HG03520 (cell line): ENCODE measurements at regions not wholly inside any gene's neighbourhood (a gene's known extent, or its start where the extent isn't known, plus 50 kb on each side); places are given as distances from the start of the nearest gene placed in this dataset.

Experiments used
- ATAC-seq: cut with Tn5 transposase; IDR thresholded peaks from one replicate; pipeline ENCODE4 v1.9.1; 2021; ENCODE audit warnings: mild to moderate bottlenecking, moderate library complexity; ENCODE audit not compliant: unreplicated experiment

- no peak for ATAC-seq
Observed at GRCh38 chr14:62130441-62130840, 368.2 kb downstream of the SNAPC1 start.

DNA sequence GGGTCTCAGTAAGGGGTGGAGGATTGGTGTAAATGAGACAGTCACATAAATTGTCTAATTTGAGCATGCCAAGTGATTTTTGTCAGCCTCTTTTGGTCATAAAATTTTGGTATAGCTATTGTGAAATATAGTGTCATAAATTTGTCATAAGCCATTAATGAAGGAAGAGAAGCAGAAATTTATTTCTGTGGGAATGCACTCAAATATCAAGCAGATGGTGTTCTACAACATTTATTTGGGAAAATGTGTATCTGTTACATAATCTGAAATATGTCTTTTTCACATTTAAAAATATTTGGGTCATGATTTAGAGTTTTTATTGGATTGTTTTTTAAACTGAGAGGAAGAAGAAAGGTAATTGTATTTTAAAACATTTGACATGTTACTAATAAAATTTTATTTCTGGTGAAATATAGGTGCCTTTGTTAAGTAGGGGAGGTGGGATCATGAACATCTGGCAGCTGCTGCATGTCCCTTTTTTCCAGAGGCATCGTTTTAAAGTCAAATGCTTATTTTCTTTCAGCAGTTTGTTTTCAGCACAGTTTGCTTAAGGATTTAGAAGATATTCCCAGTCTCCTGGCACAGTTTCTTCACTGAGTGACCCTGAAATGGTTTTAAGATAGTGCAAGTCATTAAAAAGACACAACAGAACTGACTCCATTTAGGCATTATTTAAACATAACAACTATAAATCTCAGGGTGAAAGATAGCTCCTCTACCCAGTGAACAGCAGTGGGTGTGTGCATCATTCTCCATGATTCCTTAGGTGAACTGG, 371.7 kb downstream of the SNAPC1 start:
- no peak for ATAC-seq

GRCh38 chr14:62138593-62138992, 376.4 kb downstream of the SNAPC1 start:
- ATAC-seq: no peak

GRCh38 chr14:62141139-62141538, 378.9 kb downstream of the SNAPC1 start:
- ATAC-seq: no peak

DNA sequence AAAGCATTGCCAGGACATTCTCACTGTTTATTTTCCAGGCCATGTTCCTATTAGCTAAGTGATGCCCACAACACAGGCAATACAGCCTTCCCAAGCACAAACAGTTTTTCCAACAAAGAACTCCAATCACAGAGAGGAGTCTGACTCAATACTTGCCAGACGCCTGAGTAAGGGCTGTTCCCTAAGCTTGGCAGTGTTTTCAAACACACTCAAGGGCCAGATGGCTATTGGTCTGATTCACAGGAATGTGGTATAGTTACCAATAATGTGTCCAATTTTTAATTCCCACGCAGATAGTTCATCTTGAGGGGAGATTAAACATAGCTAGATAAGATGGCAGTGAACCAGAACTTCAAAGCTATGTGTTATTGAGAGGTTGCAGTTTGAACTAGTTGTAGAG, 381.0 kb downstream of the SNAPC1 start:
- ATAC-seq: no peak

DNA sequence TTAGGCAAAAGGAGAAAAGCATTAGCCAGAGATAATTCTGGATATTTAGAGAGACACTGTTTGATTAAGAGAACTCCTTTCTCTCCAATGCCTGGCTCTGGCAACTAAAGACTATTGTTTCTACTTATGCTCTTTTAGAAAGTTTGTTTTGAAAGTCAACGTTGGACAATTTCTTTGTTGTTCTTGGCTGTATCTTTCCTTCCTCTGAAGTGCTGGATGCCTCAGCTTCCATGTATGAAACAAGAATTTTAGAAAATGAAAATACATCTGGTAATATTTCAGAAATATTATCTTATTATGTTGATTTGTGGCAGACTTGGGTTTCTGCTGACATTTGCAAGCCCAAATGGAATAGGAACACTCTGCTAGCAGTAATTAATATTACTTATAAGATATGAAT, 382.6 kb downstream of the SNAPC1 start:
- no peak for ATAC-seq

- no peak for ATAC-seq
Observed at GRCh38 chr14:62146030-62146429, 383.8 kb downstream of the SNAPC1 start.

GRCh38 chr14:62156052-62156451, 393.8 kb downstream of the SNAPC1 start:
- ATAC-seq: no peak

DNA sequence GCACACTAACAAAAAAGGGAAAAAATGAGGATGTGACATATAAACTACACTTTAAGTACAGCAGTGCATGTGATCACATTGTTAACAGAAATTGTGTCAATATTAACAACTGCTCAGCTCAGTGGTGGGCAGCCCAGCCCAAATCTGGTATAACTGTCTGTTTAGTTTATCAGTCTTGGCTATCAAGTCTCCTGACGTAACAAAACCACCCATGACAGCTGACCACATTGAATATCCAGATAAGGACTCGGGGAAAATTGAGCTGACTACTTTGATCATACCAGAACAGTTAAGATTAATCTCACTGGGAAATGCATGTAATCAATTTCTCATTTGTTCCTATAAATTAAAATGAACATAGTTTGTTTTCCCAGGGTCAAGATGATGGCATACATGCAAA, 396.6 kb downstream of the SNAPC1 start:
- no peak for ATAC-seq

DNA sequence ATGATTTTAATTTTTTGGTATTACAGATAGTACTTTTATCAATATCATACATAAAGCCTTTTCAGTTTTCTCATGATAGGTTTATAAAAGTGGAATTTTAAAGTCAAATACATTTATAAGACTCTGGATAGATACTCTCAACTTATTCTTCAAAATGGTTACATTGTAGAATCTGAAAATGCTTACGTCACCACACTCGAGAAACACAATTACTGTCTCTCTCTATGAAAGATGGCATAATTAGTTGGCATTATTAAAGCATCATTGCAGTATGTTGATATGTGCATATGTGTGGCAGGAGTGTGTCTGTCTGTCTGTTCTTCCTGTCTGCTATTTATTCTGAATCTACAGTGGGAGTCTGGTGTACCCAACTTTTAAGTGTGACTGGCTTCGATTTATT, 397.1 kb downstream of the SNAPC1 start:
- ATAC-seq: no peak

DNA sequence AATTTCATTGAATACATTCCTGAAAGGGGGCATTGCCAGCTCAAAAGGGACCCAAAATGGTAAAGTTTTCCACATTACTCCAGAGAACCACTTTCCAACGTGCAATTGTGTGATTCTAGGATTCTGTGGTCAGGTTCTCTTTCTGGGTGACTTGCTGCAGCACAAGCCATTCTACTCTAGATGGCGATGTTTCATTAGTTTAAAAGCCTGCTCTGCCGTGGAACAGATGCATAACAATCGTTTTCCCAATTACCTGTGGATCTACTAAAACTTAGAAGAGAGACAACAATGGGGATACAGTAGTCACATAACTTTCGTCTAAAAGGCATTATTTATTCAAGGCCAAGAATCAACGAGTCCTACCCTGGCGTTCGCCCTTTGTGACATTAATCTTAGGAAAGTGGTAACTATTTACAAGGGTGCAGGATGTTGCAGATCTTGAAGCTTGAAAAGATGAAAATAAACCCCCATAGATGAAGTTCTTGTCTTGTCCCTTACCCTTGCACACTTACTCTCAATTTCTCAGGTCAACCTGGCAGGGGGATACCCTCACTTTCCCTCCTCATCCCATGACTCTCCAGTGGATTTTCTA, 400.9 kb downstream of the SNAPC1 start:
- ATAC-seq: peak; percentile 67

DNA sequence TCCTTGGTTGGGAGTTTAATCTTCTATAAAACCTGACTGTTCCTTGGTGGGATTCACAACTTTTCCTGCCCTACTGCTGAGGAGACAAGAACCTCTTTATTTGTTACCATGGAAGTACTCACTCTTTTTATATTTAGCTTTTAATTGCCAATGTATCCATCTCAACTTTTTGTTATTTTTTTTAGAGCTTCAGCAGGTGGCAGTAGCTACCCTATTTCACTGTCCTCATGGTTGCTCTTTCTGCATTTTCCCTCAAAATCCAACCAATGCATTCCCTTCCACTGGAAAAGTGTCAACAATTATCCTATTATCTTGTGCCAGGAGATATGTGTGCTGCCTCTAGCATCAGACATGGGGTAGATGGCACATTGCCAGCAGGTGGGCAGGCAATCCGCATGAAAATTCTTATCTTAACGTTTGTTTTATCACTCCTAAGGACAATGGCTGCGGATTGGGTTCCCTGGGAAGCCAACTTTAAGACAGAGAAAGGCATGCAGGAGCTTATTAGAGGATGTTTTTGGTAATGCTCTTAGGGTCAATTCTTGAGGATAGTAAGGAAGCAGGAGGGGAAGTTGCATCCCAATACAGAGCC, 406.4 kb downstream of the SNAPC1 start:
- no peak for ATAC-seq

GRCh38 chr14:62179367-62180018, 417.3 kb downstream of the SNAPC1 start:
- ATAC-seq: peak; percentile 60

DNA sequence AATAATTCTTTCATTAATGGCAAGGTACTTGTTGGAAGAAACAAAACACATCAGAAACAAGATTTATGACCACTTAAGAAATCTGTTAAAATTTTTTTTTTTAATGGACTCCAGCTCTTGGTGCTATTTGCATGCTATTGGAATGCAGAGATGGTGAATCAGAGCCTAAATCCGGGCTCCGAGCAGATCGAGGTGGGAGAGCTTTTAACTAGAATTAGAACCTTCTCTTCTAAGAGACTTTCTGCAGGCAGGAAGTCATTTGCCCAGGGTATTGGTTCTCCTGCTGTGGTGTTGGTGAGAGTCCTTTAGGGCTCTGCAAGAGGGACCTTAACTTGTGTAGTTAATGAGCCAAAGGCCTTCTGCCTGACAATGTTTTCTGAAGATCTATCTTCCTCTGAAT, 419.4 kb downstream of the SNAPC1 start:
- ATAC-seq: no peak

- no peak for ATAC-seq
Observed at GRCh38 chr14:62185078-62185477, 422.9 kb downstream of the SNAPC1 start.

- ATAC-seq: no peak
Observed at GRCh38 chr14:62187265-62187664, 425.0 kb downstream of the SNAPC1 start.

GRCh38 chr14:62189698-62190097, 427.5 kb downstream of the SNAPC1 start:
- no peak for ATAC-seq

DNA sequence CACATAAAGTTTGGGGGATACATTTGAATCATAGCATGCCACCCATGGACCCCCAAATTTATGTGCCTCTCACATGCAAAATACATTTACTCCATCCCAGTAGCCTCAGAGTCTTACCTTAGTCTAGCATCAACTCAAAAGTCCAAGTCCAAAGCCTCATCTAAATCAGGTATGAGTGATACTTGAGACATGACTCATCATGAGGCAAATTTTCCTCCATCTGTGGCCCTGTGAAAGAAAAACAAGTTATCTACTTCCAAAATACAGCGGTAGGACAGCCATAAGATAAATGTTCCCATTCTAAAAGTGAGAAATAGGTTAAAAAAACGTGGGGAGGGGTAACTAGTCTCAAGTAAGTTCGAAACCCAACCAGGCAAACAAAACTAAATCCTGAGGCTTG, 444.2 kb downstream of the SNAPC1 start:
- no peak for ATAC-seq

- ATAC-seq: no peak
Observed at GRCh38 chr14:62209287-62209899, 447.2 kb downstream of the SNAPC1 start.

- no peak for ATAC-seq
Observed at GRCh38 chr14:62213516-62213915, 451.3 kb downstream of the SNAPC1 start.

DNA sequence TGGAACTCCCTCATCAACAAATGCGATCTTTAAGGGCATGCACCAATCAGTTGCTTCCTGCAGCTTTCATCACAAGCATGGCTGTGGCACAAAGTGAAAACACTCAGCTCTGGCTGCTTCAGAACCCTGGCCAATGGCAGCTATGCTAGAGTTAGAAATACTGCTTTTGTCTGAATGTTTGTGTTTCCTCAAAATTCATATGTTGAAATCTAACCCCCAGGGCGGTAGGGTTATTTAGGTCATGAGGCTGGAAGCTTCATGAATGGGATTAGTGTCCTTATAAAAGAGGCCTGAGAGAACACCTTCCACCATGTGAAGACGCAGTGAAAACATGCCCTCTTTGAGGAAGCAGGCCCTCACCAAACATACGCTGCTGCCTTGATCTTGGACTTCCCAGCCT, 453.9 kb downstream of the SNAPC1 start:
- no peak for ATAC-seq
